Esophagus squamous epithelium (tissue), 4 donors: ENCODE measurements at regions not wholly inside any gene's neighbourhood (a gene's known extent, or its start where the extent isn't known, plus 50 kb on each side); places are given as distances from the start of the nearest gene placed in this dataset.

ENCODE experiments used
- CTCF ChIP-seq, 6 experiments: fragments of 450-650 bp in 4 of 6; fragments of 200-600 bp in 2 of 6; sonication (generic) in 2 of 6; IDR thresholded peaks; one replicate each; pipeline ENCODE4 v1.5.1; 2016 to 2019; ENCODE audit warnings: antibody characterized with exemption in 6 of 6, mild to moderate bottlenecking in 4 of 6, moderate library complexity in 4 of 6
- POLR2A ChIP-seq, 4 donors: fragments of 450-650 bp; IDR thresholded peaks; one replicate each; pipeline ENCODE4 v1.6.1; 2017; ENCODE audit warnings: antibody characterized with exemption in 4 of 4, mild to moderate bottlenecking in 4 of 4, moderate library complexity in 3 of 4

GRCh38 chr2:239748811-239749210 is 276.3 kb downstream of the NDUFA10 start:
- TF ChIP-seq CTCF (IDR thresholded peaks at IDR 0.05) (no peak), POLR2A (IDR thresholded peaks at IDR 0.05) (no peak)
